Transverse colon (tissue), 4 donors: ENCODE measurements at regions not wholly inside any gene's neighbourhood (a gene's known extent, or its start where the extent isn't known, plus 50 kb on each side); places are given as distances from the start of the nearest gene placed in this dataset.

ENCODE experiments used
- DNase-seq: peaks from one replicate; pipeline ENCODE4 v3.0.0-alpha.2; 2019
- H3K27ac ChIP-seq, 4 donors: fragments of 200-600 bp; sonication (generic); 2 replicates each; pipeline ENCODE4 v1.5.1; 2016 to 2018; ENCODE audit warnings: inconsistent platforms in 4 of 4
- H3K27me3 ChIP-seq: fragments of 200-600 bp; sonication (generic); 2 replicates; pipeline ENCODE4 v1.5.1; 2017; ENCODE audit warnings: inconsistent platforms
- H3K36me3 ChIP-seq, 4 donors: fragments of 200-600 bp; sonication (generic); 2 replicates each; pipeline ENCODE4 v1.5.1; 2017 to 2019; ENCODE audit warnings: inconsistent platforms in 4 of 4
- H3K4me1 ChIP-seq, 4 donors: fragments of 200-600 bp; sonication (generic); 2 replicates each; pipeline ENCODE4 v1.5.1; 2017 to 2020; ENCODE audit warnings: inconsistent platforms in 4 of 4
- H3K4me3 ChIP-seq, 4 donors: fragments of 200-600 bp; sonication (generic); 1 replicate in 1 of 4; 2 replicates in 3 of 4; pipeline versions ENCODE4 v1.5.1 to v1.6.1; 2017 to 2019; ENCODE audit warnings: inconsistent platforms in 4 of 4
- H3K9me3 ChIP-seq, 2 donors: fragments of 200-600 bp; sonication (generic); 2 replicates each; pipeline ENCODE4 v1.5.1; 2017 to 2019; ENCODE audit warnings: inconsistent platforms in 2 of 2
- EP300 ChIP-seq: sonication (generic); formaldehyde crosslinking; IDR thresholded peaks from one replicate; pipeline ENCODE4 v1.6.1; 2017; ENCODE audit warnings: antibody characterized with exemption, low read depth
- POLR2A ChIP-seq: fragments of 450-650 bp; IDR thresholded peaks from one replicate; pipeline ENCODE4 v1.6.1; 2016; ENCODE audit warnings: antibody characterized with exemption, mild to moderate bottlenecking, moderate library complexity
- POLR2AphosphoS5 ChIP-seq, 3 donors: sonication (generic); formaldehyde crosslinking; IDR thresholded peaks; one replicate each; pipeline ENCODE4 v1.6.1; 2016; ENCODE audit warnings: antibody characterized with exemption in 3 of 3
- WGBS, 2 donors: methylation state at CpG; one replicate each; pipeline ENCODE4 v1.1.5; 2018; ENCODE audit warnings: low coverage in 1 of 2; 5-methylcytosine and 5-hydroxymethylcytosine counted together
- in situ Hi-C, 4 donors: fragments of 200-750 bp; cut with MboI; loops; one replicate each; pipeline versions ENCODE4 v1.15.0 to v1.15.1; 2017; ENCODE audit warnings: low sequenced_read_pairs in 3 of 4, low pct_ligation_motif_present in 1 of 4, low pct_unique_long_range_greater_than_20kb in 1 of 4
- intact Hi-C: fragments of 100-400 bp; cut with DNase I; formaldehyde crosslinking; loops from one replicate; pipeline ENCODE4 v1.15.1; 2023; ENCODE audit warnings: low total_unique reads
- TF ChIP-seq, protein P1 (sequence below), 5 experiments: fragments of 200-600 bp in 3 of 5; fragments of 450-650 bp in 2 of 5; sonication (generic) in 3 of 5; IDR thresholded peaks; 1 replicate in 2 of 5; 2 replicates in 3 of 5; pipeline ENCODE4 v1.5.1; 2016 to 2017; ENCODE audit warnings: antibody characterized with exemption in 5 of 5, inconsistent platforms in 3 of 5, mild to moderate bottlenecking in 2 of 5, moderate library complexity in 1 of 5

DNA sequence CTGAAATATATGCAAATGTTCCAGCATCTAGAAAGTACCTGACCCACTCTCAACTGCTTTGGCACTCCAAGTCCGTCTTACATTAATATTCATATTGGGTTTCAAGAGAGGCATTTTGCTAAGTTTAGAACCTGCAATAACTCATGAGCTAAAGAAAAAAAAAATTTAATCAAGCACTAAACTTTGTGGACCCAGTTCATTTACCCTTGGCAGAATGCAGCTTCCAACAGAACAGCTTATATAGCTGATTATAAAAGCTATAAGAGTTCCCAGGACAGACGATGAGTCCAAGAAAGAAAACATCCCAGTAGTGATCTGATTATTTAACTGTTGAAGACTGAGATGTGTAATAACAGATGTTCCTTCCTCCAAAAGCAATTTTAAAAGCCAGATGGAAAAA is 592.0 kb downstream of the KCNH5 start:
- WGBS, 2 donors: 71 to 75% methylated on average over 1 to 2 of the region's 2 CpGs
- Histone ChIP-seq H3K4me3 (no peak overlapping the region), H3K4me1 (no peaks in the 10 kb centered on the region), H3K9me3 (no peaks in the 10 kb centered on the region), H3K27ac (no peak overlapping the region), H3K36me3 (no peaks in the 10 kb centered on the region), H3K27me3 (no peaks in the 10 kb centered on the region)
- TF ChIP-seq EP300: no peak
- no peak for TF ChIP-seq POLR2AphosphoS5 (IDR thresholded peaks at IDR 0.05)
- TF ChIP-seq POLR2A: no peak
- TF ChIP-seq, protein P1, sequence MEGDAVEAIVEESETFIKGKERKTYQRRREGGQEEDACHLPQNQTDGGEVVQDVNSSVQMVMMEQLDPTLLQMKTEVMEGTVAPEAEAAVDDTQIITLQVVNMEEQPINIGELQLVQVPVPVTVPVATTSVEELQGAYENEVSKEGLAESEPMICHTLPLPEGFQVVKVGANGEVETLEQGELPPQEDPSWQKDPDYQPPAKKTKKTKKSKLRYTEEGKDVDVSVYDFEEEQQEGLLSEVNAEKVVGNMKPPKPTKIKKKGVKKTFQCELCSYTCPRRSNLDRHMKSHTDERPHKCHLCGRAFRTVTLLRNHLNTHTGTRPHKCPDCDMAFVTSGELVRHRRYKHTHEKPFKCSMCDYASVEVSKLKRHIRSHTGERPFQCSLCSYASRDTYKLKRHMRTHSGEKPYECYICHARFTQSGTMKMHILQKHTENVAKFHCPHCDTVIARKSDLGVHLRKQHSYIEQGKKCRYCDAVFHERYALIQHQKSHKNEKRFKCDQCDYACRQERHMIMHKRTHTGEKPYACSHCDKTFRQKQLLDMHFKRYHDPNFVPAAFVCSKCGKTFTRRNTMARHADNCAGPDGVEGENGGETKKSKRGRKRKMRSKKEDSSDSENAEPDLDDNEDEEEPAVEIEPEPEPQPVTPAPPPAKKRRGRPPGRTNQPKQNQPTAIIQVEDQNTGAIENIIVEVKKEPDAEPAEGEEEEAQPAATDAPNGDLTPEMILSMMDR (IDR thresholded peaks at IDR 0.05): no peak
- in situ Hi-C loops (no loop called here), intact Hi-C loops (no loop called here)
- DNase-seq: no peak

DNA sequence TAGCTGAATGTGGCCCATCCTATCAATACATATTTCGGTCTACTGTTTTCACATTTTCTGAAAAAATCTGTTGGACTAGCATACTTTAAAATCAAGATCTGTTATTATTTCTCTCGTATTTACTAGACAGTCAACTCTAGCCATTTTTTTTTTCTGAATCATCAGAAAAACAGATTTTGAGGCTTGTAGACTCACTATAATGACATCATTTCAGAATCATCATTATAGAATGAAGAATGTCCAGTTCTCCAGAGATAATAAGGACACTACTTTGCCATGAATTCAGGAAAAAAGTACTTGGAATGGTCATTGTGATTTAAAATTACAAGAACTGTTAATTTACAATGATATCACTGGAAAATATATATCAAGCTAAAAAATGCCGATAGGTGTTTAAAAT is 589.8 kb downstream of the KCNH5 start:
- H3K27ac ChIP-seq: no peak overlapping the region
- intact Hi-C loops: no loop called here
- H3K27me3 ChIP-seq: no peaks in the 10 kb centered on the region
- TF ChIP-seq POLR2AphosphoS5 (IDR thresholded peaks at IDR 0.05): no peak
- TF ChIP-seq POLR2A: no peak
- no peak for TF ChIP-seq EP300
- TF ChIP-seq, protein P1 (IDR thresholded peaks at IDR 0.05): no peak
- H3K9me3 ChIP-seq: no peaks in the 10 kb centered on the region
- no peak for DNase-seq
- in situ Hi-C loops: no loop called here
- no peaks in the 10 kb centered on the region for H3K36me3 ChIP-seq
- no peak overlapping the region for H3K4me3 ChIP-seq
- 88 to 92% methylated on average over 3 of the region's 3 CpGs for WGBS, 2 donors
- no peaks in the 10 kb centered on the region for H3K4me1 ChIP-seq

DNA sequence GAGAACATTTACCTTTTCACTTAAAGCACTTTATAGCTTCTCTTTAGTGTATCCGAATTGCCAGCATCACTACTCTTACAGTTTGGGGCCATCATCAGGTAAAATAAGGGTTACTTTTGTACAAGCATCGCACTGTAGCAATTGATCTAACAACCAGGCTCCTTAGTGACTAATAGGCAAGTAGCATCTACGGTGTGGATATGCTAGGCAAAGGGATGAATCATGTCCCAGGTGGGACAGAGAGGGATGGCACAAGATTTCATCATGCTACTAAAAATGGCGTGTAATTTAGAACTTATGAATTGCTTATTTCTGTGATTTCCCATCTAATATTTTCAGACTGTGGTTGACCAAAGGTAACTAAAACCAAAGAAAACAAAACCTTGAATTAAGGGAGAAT is 582.3 kb downstream of the KCNH5 start:
- intact Hi-C loops (loop anchor here (5.0 kb wide), 1 partner anchor 1514 kb away; no protein-coding TSS in a partner anchor), in situ Hi-C loops (no loop called here)
- TF ChIP-seq POLR2A (no peak), EP300 (no peak), POLR2AphosphoS5 (IDR thresholded peaks at IDR 0.05) (no peak)
- TF ChIP-seq, protein P1 (IDR thresholded peaks at IDR 0.05): no peak
- H3K4me3 ChIP-seq: no peak overlapping the region
- H3K36me3 ChIP-seq: no peaks in the 10 kb centered on the region
- H3K9me3 ChIP-seq: no peaks in the 10 kb centered on the region
- no peak overlapping the region for H3K27ac ChIP-seq
- no peaks in the 10 kb centered on the region for H3K4me1 ChIP-seq
- DNase-seq: no peak
- no peaks in the 10 kb centered on the region for H3K27me3 ChIP-seq
- 82 to 87% methylated on average over 4 of the region's 4 CpGs for WGBS, 2 donors

DNA sequence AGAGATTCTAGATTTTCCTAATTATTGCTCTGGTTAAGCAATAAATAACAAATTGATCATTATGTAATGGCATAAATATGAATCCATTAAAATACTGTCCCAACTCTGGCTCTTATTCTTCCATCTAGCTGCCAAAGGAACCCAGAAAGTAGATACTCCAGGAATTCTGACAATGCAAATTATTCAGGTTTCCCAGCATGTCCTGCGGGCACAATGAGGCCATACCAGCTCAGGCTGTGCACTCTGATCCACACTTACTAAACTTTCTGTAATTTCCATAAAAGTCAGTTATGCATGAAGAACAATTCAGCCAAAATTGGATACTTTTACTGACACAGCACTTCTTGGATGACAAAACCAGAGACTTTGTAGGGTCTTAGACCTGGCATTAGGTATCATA is 576.3 kb downstream of the KCNH5 start:
- intact Hi-C loops (no loop called here), in situ Hi-C loops (no loop called here)
- no peak for TF ChIP-seq POLR2A
- DNase-seq: no peak
- Histone ChIP-seq H3K27me3 (no peaks in the 10 kb centered on the region), H3K27ac (no peak overlapping the region), H3K36me3 (no peaks in the 10 kb centered on the region), H3K4me3 (no peak overlapping the region), H3K4me1 (no peaks in the 10 kb centered on the region), H3K9me3 (no peaks in the 10 kb centered on the region)
- WGBS, 2 donors: 88 to 96% methylated on average over 1 of the region's 1 CpG

DNA sequence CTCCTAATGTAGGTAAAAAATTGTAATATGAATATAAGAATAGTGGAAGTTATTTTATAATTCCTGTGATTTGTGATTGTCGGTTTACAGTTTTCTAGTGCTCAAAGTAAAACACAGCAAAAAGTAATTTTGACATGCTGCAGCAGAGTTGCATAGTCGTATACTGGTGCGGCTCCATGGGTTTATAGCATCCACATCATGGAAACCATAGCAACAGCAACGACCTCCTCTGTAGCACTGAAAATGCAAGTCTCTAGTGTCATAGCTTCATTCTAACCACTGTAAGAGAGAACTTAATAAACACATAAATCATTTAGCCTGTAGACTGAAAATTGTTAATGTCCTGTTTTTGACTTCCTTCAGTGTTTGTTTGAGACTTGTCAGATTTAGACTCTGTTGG is 574.3 kb downstream of the KCNH5 start:
- Histone ChIP-seq H3K36me3 (no peaks in the 10 kb centered on the region), H3K27ac (no peak overlapping the region), H3K9me3 (no peaks in the 10 kb centered on the region), H3K4me1 (no peaks in the 10 kb centered on the region), H3K27me3 (no peaks in the 10 kb centered on the region), H3K4me3 (no peak overlapping the region)
- in situ Hi-C loops: no loop called here
- WGBS, 2 donors: 57 to 75% methylated on average over 4 of the region's 4 CpGs
- TF ChIP-seq EP300 (no peak), POLR2A (no peak), POLR2AphosphoS5 (IDR thresholded peaks at IDR 0.05) (no peak)
- TF ChIP-seq, protein P1 (IDR thresholded peaks at IDR 0.05): no peak
- intact Hi-C loops: no loop called here
- no peak for DNase-seq
